ENCODE measurements at regions not wholly inside any gene's neighbourhood (a gene's known extent, or its start where the extent isn't known, plus 50 kb on each side); places are given as distances from the start of the nearest gene placed in this dataset.

DNA sequence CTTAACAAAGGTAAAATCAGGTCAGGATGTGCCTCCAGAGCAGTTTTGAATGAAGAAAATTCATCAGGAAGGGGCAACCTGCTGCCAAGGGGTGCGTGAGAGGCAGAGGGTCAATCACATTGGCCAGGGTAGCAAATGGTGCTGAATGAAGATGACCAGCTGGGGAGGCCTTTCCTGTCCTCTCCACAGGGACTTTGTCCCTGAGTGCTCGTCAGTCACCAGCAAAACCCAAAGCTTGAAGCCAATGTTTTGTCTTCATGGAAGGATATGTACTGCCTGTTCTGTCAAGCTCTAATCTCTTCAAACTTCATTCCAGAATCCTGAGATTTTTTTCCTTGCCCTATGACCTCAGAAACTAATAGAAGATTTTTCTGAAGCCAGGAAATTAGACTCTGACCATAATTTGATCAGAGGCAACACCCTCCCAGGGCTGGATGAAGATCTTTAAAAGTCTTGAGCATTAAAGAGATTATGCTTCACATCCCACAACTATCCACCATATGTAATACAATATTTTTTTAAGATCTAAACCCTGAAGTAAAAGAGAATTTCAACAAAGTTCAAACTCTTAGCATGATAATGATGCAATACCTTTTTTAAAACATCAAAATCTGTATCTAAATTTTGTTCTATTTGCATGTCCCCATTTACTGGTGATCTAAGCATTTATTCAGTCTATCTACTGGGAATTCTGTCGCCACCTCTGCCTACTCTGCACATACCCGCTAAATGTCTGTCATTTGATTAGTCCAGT is 243.0 kb downstream of the SNX13 start:
- DNase-seq, result no peak

DNA sequence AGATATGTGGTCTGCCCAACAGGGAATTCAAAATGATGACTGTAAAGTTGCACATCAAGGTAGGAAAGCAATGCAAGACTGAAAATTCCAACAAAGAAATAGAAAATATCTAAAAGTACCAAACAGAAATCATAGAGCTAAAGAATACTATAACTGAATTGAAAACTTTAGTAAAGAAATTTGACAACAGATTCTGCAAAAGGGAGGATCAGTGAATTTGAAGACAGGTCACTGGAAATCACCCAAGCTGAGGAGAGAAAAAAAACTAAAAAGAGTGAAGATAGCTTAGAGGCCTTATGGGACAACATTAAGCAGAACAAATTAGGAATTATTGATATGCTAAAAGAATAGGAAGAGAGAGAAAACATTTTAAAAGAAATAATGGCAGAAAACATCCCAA is 240.6 kb downstream of the SNX13 start:
- DNase-seq, result no peak

DNA sequence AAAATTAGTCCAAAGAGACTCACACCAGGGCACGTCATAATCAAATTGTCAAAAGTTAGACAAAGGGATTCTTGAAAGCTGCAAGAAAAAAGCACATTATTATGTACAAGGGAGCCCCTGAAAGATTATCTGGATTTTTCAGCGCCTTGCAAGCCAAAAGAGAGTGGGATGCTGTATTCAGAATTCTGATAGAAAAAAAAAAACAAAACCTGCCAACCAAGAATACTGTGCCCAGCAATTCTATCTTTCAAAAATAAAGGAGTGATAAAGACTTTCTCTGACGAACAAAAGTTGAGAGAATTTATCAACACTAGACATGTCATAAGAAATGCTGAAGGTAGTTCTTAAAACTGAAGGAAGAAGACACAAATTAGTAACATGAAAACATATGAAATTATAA is 240.2 kb downstream of the SNX13 start:
- no peak for DNase-seq

DNA sequence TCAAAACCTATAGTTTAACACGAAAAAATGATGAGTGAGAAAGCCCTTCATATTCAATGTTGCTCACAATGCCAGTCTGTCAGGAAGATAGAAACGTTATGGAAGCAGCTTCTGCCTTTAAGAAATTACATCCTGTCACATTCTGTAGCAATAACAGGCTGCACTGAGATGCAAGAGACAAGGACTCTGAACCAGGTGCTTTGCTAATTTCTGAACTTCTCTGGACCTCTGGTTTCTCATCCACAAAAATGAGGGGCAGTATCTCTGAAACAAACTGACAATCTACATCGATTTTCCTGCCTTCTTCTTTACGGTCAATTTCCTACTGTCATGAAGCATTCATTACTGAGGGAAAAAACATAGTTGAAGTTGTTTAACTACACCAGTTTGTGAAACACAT is 234.0 kb downstream of the SNX13 start:
- no peak for DNase-seq

DNA sequence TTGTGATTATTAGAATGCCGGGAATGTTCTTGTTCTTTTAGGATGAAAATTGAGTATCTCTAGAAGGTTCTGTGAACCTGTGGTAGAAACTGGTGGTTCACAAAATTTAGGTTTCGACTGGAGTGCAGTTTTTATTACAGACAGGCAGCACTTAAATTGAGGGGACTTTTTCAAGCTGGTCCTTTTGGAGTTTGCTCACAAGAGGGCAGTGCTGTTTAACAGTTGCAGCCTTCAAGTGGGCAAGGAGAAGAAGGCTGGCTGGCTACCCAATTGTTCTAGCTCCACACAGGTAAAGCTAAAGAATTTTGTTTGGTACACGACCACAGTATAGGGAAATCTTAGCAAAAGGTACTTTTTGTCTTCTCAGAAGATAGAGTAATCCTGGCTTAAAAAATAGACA is 233.6 kb downstream of the SNX13 start:
- DNase-seq, result peak; percentile 31

GRCh38 chr7:17709127-17709526 is 231.2 kb downstream of the SNX13 start:
- DNase-seq, result no peak

DNA sequence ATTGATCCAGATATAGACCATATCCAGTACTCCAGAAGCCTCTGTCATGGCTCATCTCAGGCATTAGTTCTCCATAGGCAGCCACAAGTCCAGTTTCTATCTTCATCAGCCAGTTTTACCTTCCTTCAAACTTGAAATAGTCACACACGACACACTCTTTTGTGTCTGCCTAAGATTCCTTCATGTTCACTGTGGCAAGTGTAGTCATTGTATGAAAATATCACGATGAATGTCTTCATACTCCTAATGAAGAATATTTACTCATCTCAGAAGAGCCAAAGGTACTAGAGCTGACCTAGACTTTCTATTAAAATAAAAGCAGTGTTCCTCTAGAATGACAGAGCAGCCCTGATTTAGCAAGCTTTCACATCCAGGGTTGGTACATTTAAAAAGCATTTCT is 230.7 kb downstream of the SNX13 start:
- no peak for DNase-seq

DNA sequence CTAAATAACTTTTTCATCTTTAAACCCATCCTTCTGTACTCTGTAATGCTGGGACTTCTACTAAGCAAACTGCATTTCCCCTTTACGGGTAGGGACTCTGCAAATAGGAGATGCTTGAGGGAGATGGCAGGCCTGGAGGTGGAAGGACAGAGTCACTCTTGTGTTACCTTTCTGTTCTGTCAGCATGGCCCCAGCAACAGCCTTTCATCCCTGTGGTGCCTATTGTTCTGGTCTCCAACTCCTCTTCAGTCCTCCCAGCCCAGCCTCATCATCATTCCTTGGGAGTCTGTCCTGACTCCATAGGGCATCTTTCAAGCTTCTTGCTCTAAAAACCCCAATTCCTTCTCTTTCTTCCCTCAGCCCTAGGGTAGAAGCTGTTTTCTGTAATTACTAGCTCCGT is 230.0 kb downstream of the SNX13 start:
- no peak for DNase-seq

DNA sequence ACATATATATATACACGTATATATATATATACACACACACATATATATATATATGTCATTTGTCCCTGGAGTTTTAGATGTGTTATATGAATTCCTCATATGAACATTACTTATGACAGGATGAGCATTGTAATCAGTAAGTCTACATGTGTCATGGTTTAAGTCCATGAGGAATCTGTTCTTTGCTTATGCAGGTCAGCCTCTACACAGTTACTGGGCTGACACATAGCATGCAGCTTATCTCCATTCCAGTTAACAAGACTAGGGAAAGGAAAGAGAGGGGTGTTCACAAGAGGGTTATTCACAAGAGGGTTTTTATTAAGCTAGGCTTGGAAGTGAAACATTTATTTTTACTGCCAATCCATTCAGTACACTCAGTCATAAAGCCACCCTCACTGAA is 226.7 kb downstream of the SNX13 start:
- no peak for DNase-seq

GRCh38 chr7:17716816-17717215 is 223.5 kb downstream of the SNX13 start:
- DNase-seq, result no peak

GRCh38 chr7:17719998-17720397 is 220.3 kb downstream of the SNX13 start:
- DNase-seq, result no peak

DNA sequence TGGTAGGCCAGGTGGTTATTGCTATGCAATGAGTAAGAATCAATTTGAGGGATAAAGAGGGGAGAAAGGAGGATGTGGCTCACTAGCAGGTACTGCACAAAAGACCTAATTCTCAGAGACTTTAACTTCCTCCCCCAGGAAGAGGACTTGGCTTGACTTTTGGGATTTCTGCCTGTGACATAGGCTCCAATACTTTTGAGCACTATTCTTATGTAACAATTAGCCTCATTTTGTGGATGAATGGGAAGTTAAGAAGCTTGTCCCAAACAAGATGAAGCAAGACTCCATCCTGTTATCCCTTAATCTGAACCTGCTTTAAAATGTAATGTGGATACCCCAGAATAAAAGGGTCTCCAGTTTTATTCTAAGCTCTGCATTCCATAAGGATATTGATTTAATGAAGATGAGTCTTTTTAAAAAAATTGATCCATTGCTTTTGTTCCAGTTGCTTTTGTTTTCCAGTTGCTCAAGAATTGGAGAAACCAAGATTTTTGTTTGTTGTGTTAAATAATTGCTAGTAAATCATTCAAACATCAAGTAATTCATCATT is 218.5 kb downstream of the SNX13 start:
- no peak for DNase-seq

GRCh38 chr7:17722798-17723197 is 217.5 kb downstream of the SNX13 start:
- DNase-seq, result no peak

GRCh38 chr7:17725821-17726220 is 214.5 kb downstream of the SNX13 start:
- no peak for DNase-seq

- DNase-seq, result no peak
Observed at GRCh38 chr7:17732083-17732482, 208.2 kb downstream of the SNX13 start.
